IMR-90 (cell line): ENCODE measurements at regions not wholly inside any gene's neighbourhood (a gene's known extent, or its start where the extent isn't known, plus 50 kb on each side); places are given as distances from the start of the nearest gene placed in this dataset.

Experiments
- BHLHE40 ChIP-seq: fragments of 150-350 bp; IDR thresholded peaks from 2 replicates; pipeline ENCODE4 v1.6.1; 2016; ENCODE audit warnings: mild to moderate bottlenecking, low read depth, low read length
- CEBPB ChIP-seq: IDR thresholded peaks from 2 replicates; pipeline ENCODE4 v1.6.1; 2012; ENCODE audit warnings: low read depth, low read length, improper control_type of control experiment
- MAFK ChIP-seq: IDR thresholded peaks from 2 replicates; pipeline ENCODE4 v1.6.1; 2012; ENCODE audit warnings: low read depth, low read length, improper control_type of control experiment
- MAZ ChIP-seq: IDR thresholded peaks from 2 replicates; pipeline ENCODE4 v1.6.1; 2012; ENCODE audit warnings: low read depth, mild to moderate bottlenecking, low read length, improper control_type of control experiment, moderate library complexity, borderline replicate concordance
- MXI1 ChIP-seq: IDR thresholded peaks from 2 replicates; pipeline ENCODE4 v1.6.1; 2012; ENCODE audit warnings: low read depth, mild to moderate bottlenecking, low read length, moderate library complexity, borderline replicate concordance
- POLR2A ChIP-seq: IDR thresholded peaks from 2 replicates; pipeline ENCODE4 v1.6.1; 2012; ENCODE audit warnings: mild to moderate bottlenecking, low read depth, low read length
- RCOR1 ChIP-seq: IDR thresholded peaks from 2 replicates; pipeline ENCODE4 v1.6.1; 2012; ENCODE audit warnings: mild to moderate bottlenecking, low read length, improper control_type of control experiment; ENCODE audit not compliant: insufficient replicate concordance
- RFX5 ChIP-seq: IDR thresholded peaks from 2 replicates; pipeline ENCODE4 v1.8.0; 2012; ENCODE audit warnings: low read depth, mild to moderate bottlenecking, low read length, moderate library complexity
- SMC3 ChIP-seq: fragments of 150-350 bp; IDR thresholded peaks from 2 replicates; pipeline ENCODE4 v1.6.1; 2016; ENCODE audit warnings: low read depth, mild to moderate bottlenecking, antibody characterized with exemption, low read length, moderate library complexity
- TF ChIP-seq, protein P1 (sequence below): conservative IDR thresholded peaks from 2 replicates; pipeline ENCODE4 v1.5.1; 2012; ENCODE audit warnings: mild to moderate bottlenecking, low read depth, low read length, improper control_type of control experiment
- TF ChIP-seq, protein P2 (sequence below): fragments of 150-350 bp; IDR thresholded peaks from 2 replicates; pipeline ENCODE4 v1.6.1; 2017; ENCODE audit warnings: mild to moderate bottlenecking, antibody characterized with exemption, low read length, low read depth

DNA sequence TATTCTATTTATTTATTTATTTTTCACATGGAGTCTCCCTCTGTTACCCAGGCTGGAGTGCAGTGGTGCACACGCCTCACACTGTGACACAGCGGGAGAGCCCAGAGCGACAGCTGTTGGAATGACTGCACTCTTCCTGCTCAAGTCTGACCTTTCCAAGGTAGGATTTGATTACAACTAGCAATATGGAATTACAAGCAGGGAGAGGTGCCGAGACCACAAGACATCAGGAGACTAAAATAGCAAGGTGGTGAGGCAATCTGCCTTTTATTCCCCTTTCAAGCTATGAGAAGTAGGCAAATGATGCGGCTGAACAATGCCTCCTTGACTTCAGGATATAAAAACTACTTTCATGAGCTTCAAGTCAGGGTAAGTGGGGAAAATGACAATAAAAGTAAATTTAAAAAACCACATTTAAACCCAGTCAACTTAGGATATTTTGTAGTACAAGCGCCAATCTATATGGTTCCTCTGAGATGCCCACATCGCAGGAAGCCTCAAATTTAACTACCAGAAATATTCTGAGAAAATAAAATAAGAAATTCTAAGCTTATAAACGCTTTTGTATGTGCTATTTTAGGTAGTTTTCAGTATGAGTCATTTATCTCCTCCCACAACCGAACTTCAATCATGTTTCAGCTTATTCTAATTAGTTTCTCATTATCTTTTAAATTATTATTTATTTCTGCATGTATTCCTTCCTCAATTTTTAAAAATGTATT lies 146.9 kb upstream of the SGK1 start:
- TF ChIP-seq BHLHE40 (peak; percentile 11; the same call in 1 of the 2 replicates), SMC3 (no peak), POLR2A (no peak), MAFK (no peak), RCOR1 (no peak), MXI1 (no peak), CEBPB (peak; percentile 52), MAZ (no peak), RFX5 (no peak)
- TF ChIP-seq, protein P1, sequence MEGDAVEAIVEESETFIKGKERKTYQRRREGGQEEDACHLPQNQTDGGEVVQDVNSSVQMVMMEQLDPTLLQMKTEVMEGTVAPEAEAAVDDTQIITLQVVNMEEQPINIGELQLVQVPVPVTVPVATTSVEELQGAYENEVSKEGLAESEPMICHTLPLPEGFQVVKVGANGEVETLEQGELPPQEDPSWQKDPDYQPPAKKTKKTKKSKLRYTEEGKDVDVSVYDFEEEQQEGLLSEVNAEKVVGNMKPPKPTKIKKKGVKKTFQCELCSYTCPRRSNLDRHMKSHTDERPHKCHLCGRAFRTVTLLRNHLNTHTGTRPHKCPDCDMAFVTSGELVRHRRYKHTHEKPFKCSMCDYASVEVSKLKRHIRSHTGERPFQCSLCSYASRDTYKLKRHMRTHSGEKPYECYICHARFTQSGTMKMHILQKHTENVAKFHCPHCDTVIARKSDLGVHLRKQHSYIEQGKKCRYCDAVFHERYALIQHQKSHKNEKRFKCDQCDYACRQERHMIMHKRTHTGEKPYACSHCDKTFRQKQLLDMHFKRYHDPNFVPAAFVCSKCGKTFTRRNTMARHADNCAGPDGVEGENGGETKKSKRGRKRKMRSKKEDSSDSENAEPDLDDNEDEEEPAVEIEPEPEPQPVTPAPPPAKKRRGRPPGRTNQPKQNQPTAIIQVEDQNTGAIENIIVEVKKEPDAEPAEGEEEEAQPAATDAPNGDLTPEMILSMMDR, result no peak
- TF ChIP-seq, protein P2, sequence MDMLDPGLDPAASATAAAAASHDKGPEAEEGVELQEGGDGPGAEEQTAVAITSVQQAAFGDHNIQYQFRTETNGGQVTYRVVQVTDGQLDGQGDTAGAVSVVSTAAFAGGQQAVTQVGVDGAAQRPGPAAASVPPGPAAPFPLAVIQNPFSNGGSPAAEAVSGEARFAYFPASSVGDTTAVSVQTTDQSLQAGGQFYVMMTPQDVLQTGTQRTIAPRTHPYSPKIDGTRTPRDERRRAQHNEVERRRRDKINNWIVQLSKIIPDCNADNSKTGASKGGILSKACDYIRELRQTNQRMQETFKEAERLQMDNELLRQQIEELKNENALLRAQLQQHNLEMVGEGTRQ, result no peak
